Right atrium auricular region (tissue), 2 donors: ENCODE measurements at regions not wholly inside any gene's neighbourhood (a gene's known extent, or its start where the extent isn't known, plus 50 kb on each side); places are given as distances from the start of the nearest gene placed in this dataset.

Experiments
- DNase-seq: peaks from one replicate; pipeline ENCODE4 v3.0.0-alpha.2; 2019; ENCODE audit warnings: low spot score
- H3K27ac ChIP-seq, 2 donors: fragments of 200-600 bp; sonication (generic); 1 replicate in 1 of 2; 2 replicates in 1 of 2; pipeline ENCODE4 v1.5.1; 2016 to 2019
- H3K27me3 ChIP-seq, 2 donors: fragments of 200-600 bp; sonication (generic); one replicate each; pipeline versions ENCODE4 v1.5.1 to v1.6.0; 2017 to 2019
- H3K36me3 ChIP-seq: fragments of 200-600 bp; sonication (generic); one replicate; pipeline ENCODE4 v1.5.1; 2016
- H3K4me1 ChIP-seq, 2 donors: fragments of 200-600 bp; sonication (generic); one replicate each; pipeline versions ENCODE4 v1.5.1 to v1.6.0; 2017 to 2019
- H3K4me3 ChIP-seq, 2 donors: fragments of 200-600 bp; sonication (generic); 1 replicate in 1 of 2; 2 replicates in 1 of 2; pipeline ENCODE4 v1.5.1; 2017 to 2019; ENCODE audit warnings: mild to moderate bottlenecking in 1 of 2, moderate library complexity in 1 of 2
- H3K9me3 ChIP-seq, 2 donors: fragments of 200-600 bp; sonication (generic); one replicate each; pipeline ENCODE4 v1.5.1; 2019
- CTCF ChIP-seq, 2 donors: fragments of 200-600 bp; sonication (generic); IDR thresholded peaks; one replicate each; pipeline ENCODE4 v1.5.1; 2019; ENCODE audit warnings: antibody characterized with exemption in 2 of 2

GRCh38 chr18:66110607-66111006, 359.8 kb downstream of the CDH7 start:
- Histone ChIP-seq H3K4me3 (no peak overlapping the region), H3K36me3 (no peaks in the 10 kb centered on the region), H3K4me1 (no peaks in the 10 kb centered on the region), H3K27ac (no peak overlapping the region), H3K9me3 (no peaks in the 10 kb centered on the region), H3K27me3 (no peaks in the 10 kb centered on the region)
- no peak for TF ChIP-seq CTCF (IDR thresholded peaks at IDR 0.05)
- DNase-seq: no peak

- no peak for TF ChIP-seq CTCF (IDR thresholded peaks at IDR 0.05)
- no peaks in the 10 kb centered on the region for H3K9me3 ChIP-seq
- H3K4me1 ChIP-seq: no peaks in the 10 kb centered on the region
- H3K27ac ChIP-seq: no peak overlapping the region
- H3K4me3 ChIP-seq: no peak overlapping the region
- no peaks in the 10 kb centered on the region for H3K36me3 ChIP-seq
- DNase-seq: no peak
- H3K27me3 ChIP-seq: no peaks in the 10 kb centered on the region
Measured at GRCh38 chr18:66109981-66110380, 359.2 kb downstream of the CDH7 start.

GRCh38 chr18:66107546-66107945, 356.7 kb downstream of the CDH7 start:
- Histone ChIP-seq H3K27ac (no peak overlapping the region), H3K9me3 (no peaks in the 10 kb centered on the region), H3K36me3 (no peaks in the 10 kb centered on the region), H3K27me3 (no peaks in the 10 kb centered on the region), H3K4me1 (no peaks in the 10 kb centered on the region), H3K4me3 (no peak overlapping the region)
- no peak for DNase-seq
- no peak for TF ChIP-seq CTCF (IDR thresholded peaks at IDR 0.05)

GRCh38 chr18:66105016-66105415, 354.2 kb downstream of the CDH7 start:
- Histone ChIP-seq H3K27me3 (no peaks in the 10 kb centered on the region), H3K27ac (no peak overlapping the region), H3K36me3 (no peaks in the 10 kb centered on the region), H3K9me3 (no peaks in the 10 kb centered on the region), H3K4me3 (no peak overlapping the region), H3K4me1 (no peaks in the 10 kb centered on the region)
- DNase-seq: no peak
- TF ChIP-seq CTCF (IDR thresholded peaks at IDR 0.05): no peak

- H3K36me3 ChIP-seq: no peaks in the 10 kb centered on the region
- no peak for TF ChIP-seq CTCF (IDR thresholded peaks at IDR 0.05)
- no peak overlapping the region for H3K27ac ChIP-seq
- H3K4me3 ChIP-seq: no peak overlapping the region
- no peak for DNase-seq
- no peaks in the 10 kb centered on the region for H3K4me1 ChIP-seq
- no peaks in the 10 kb centered on the region for H3K27me3 ChIP-seq
- H3K9me3 ChIP-seq: no peaks in the 10 kb centered on the region
Measured at GRCh38 chr18:66103550-66103949, 352.7 kb downstream of the CDH7 start.

GRCh38 chr18:66083078-66083477, 332.3 kb downstream of the CDH7 start:
- Histone ChIP-seq H3K4me3 (no peak overlapping the region), H3K4me1 (no peaks in the 10 kb centered on the region), H3K36me3 (no peaks in the 10 kb centered on the region), H3K27me3 (no peaks in the 10 kb centered on the region), H3K9me3 (no peaks in the 10 kb centered on the region), H3K27ac (no peak overlapping the region)
- DNase-seq: no peak
- TF ChIP-seq CTCF (IDR thresholded peaks at IDR 0.05): no peak
